IMR-90 (cell line): ENCODE measurements at regions not wholly inside any gene's neighbourhood (a gene's known extent, or its start where the extent isn't known, plus 50 kb on each side); places are given as distances from the start of the nearest gene placed in this dataset.

Experiments used
- ATAC-seq: fragments of 200-7000 bp; cut with Tn5 transposase; 2 replicates; pipeline ENCODE4 v1.9.1; 2020; ENCODE audit warnings: low read depth, mild to moderate bottlenecking, moderate library complexity
- BruUV-seq: library from RNA; stranded (reverse); fragments of 400-500 nt; replicated peaks from 2 replicates; lab custom pipeline; 2021; lab: Mats Ljungman, UMichigan
- CTCF ChIA-PET: fragments of 300-600 bp; formaldehyde crosslinking; extraction: SDS; loops from one replicate; lab custom pipeline; 2021; ENCODE audit warnings: antibody characterized with exemption; lab: Yijun Ruan, JAX
- POLR2A ChIA-PET: fragments of 300-600 bp; sonication (Branson Sonifier 250); formaldehyde crosslinking; loops from one replicate; lab custom pipeline; 2022; ENCODE audit warnings: antibody characterized with exemption; ENCODE audit not compliant: unreplicated experiment; lab: Charles Lee
- DNase-seq: peaks from one replicate; pipeline ENCODE4 v3.0.0; 2013
- H2AFZ ChIP-seq: replicated peaks from 2 replicates; pipeline ENCODE3; 2013; ENCODE audit warnings: low read length, mild to moderate bottlenecking; ENCODE audit not compliant: poor library complexity
- H2AK5ac ChIP-seq: 2 replicates; pipeline ENCODE4 v1.6.1; 2013; ENCODE audit warnings: low read depth, low read length, inconsistent platforms
- H2AK9ac ChIP-seq: replicated peaks from 2 replicates; pipeline ENCODE3; 2013; ENCODE audit warnings: mild to moderate bottlenecking, low read depth, low read length, moderate library complexity; ENCODE audit not compliant: poor library complexity
- H2BK120ac ChIP-seq: 2 replicates; pipeline ENCODE4 v1.6.1; 2013; ENCODE audit warnings: low read depth, low read length, inconsistent platforms
- H2BK15ac ChIP-seq: 3 replicates; pipeline ENCODE4 v1.6.1; 2013; ENCODE audit warnings: low read depth, low read length, inconsistent platforms
- H2BK20ac ChIP-seq: 2 replicates; pipeline ENCODE4 v1.6.1; 2013; ENCODE audit warnings: low read depth, mild to moderate bottlenecking, inconsistent platforms, low read length, moderate library complexity
- H2BK5ac ChIP-seq: 2 replicates; pipeline ENCODE4 v1.6.1; 2013; ENCODE audit warnings: mild to moderate bottlenecking, low read depth, low read length, inconsistent platforms; ENCODE audit not compliant: poor library complexity, severe bottlenecking
- H3K14ac ChIP-seq: replicated peaks from 2 replicates; pipeline ENCODE4 v1.6.1; 2013; ENCODE audit warnings: low read depth, low read length, inconsistent platforms
- H3K18ac ChIP-seq: 2 replicates; pipeline ENCODE4 v1.6.1; 2013; ENCODE audit warnings: low read depth, low read length, control low read depth
- H3K23ac ChIP-seq: 2 replicates; pipeline ENCODE4 v1.6.1; 2013; ENCODE audit warnings: low read depth, low read length, inconsistent platforms
- H3K27ac ChIP-seq: 2 replicates; pipeline ENCODE4 v1.5.1; 2013; ENCODE audit warnings: mild to moderate bottlenecking, control low read depth, low read length; ENCODE audit not compliant: insufficient read depth
- H3K27me3 ChIP-seq: 2 replicates; pipeline ENCODE4 v1.6.1; 2013; ENCODE audit warnings: low read length; ENCODE audit not compliant: control insufficient read depth, insufficient read depth
- H3K36me3 ChIP-seq: 2 replicates; pipeline ENCODE4 v1.6.1; 2013; ENCODE audit warnings: low read length, mixed read lengths; ENCODE audit not compliant: control insufficient read depth, insufficient read depth
- H3K4ac ChIP-seq: 2 replicates; pipeline ENCODE4 v1.6.1; 2013; ENCODE audit warnings: low read depth, low read length, inconsistent platforms
- H3K4me1 ChIP-seq: 2 replicates; pipeline ENCODE4 v1.6.1; 2013; ENCODE audit warnings: low read length, mixed read lengths; ENCODE audit not compliant: control insufficient read depth, insufficient read depth
- H3K4me2 ChIP-seq: 2 replicates; pipeline ENCODE4 v1.6.1; 2013; ENCODE audit warnings: low read depth, mild to moderate bottlenecking, control low read depth, low read length, moderate library complexity
- H3K4me3 ChIP-seq: 2 replicates; pipeline ENCODE4 v1.5.1; 2013; ENCODE audit warnings: low read depth, mild to moderate bottlenecking, control low read depth, low read length, moderate library complexity; ENCODE audit not compliant: insufficient read depth
- H3K56ac ChIP-seq: 2 replicates; pipeline ENCODE4 v1.6.1; 2013; ENCODE audit warnings: low read length, inconsistent platforms; ENCODE audit not compliant: insufficient read depth; ENCODE audit errors: extremely low read depth
- H3K79me1 ChIP-seq, 2 experiments: 2 replicates each; pipeline ENCODE4 v1.6.1; 2013; ENCODE audit warnings: low read length in 2 of 2, inconsistent platforms in 1 of 2, low read depth in 1 of 2
- H3K9ac ChIP-seq: 2 replicates; pipeline ENCODE4 v1.6.1; 2013; ENCODE audit warnings: low read depth, low read length, control low read depth
- H3K9me1 ChIP-seq: 2 replicates; pipeline ENCODE4 v1.6.1; 2013; ENCODE audit warnings: low read length, inconsistent platforms; ENCODE audit not compliant: insufficient read depth
- H3K9me3 ChIP-seq: 2 replicates; pipeline ENCODE4 v1.6.1; 2013; ENCODE audit warnings: low read length; ENCODE audit not compliant: control insufficient read depth, insufficient read depth
- H4K20me1 ChIP-seq: 2 replicates; pipeline ENCODE4 v1.6.1; 2013; ENCODE audit warnings: low read length, inconsistent platforms; ENCODE audit not compliant: insufficient read depth
- H4K5ac ChIP-seq: 2 replicates; pipeline ENCODE4 v1.6.1; 2013; ENCODE audit warnings: mild to moderate bottlenecking, low read depth, low read length, control low read depth
- H4K8ac ChIP-seq, 2 experiments: 2 replicates each; pipeline ENCODE4 v1.6.1; 2013; ENCODE audit warnings: low read depth in 2 of 2, low read length in 2 of 2, control low read depth in 1 of 2, inconsistent platforms in 1 of 2
- H4K91ac ChIP-seq: 2 replicates; pipeline ENCODE4 v1.6.1; 2013; ENCODE audit warnings: low read depth, low read length, inconsistent platforms; ENCODE audit not compliant: insufficient read depth
- CEBPB ChIP-seq: IDR thresholded peaks from 2 replicates; pipeline ENCODE4 v1.6.1; 2012; ENCODE audit warnings: low read depth, low read length, improper control_type of control experiment
- RAD21 ChIP-seq: IDR thresholded peaks from 2 replicates; pipeline ENCODE4 v1.6.1; 2012; ENCODE audit warnings: low read length, improper control_type of control experiment
- RFX5 ChIP-seq: IDR thresholded peaks from 2 replicates; pipeline ENCODE4 v1.8.0; 2012; ENCODE audit warnings: low read depth, mild to moderate bottlenecking, low read length, moderate library complexity
- SMC3 ChIP-seq: fragments of 150-350 bp; IDR thresholded peaks from 2 replicates; pipeline ENCODE4 v1.6.1; 2016; ENCODE audit warnings: low read depth, mild to moderate bottlenecking, antibody characterized with exemption, low read length, moderate library complexity
- WGBS, 2 experiments: methylation state at CpG; one replicate each; pipeline versions ENCODE4 v1.1.5 to v1.1.7; 2013; ENCODE audit warnings: missing lambda C conversion rate in 2 of 2; ENCODE audit not compliant: insufficient read length in 1 of 2; ENCODE audit errors: extremely low coverage in 2 of 2; 5-methylcytosine and 5-hydroxymethylcytosine counted together
- dilution Hi-C: fragments of 300-500 bp; cut with HindIII; formaldehyde crosslinking; loops from one replicate; pipeline ENCODE4 v1.14.3; 2018; ENCODE audit warnings: low sequenced_read_pairs; ENCODE audit not compliant: unreplicated experiment
- in situ Hi-C: fragments of 300-500 bp; cut with MboI; formaldehyde crosslinking; loops from 3 replicates; pipeline ENCODE4 v1.14.3; 2019; ENCODE audit warnings: low sequenced_read_pairs, inconsistent platforms, mixed read lengths
- intact Hi-C: fragments of 100-400 bp; cut with micrococcal nuclease; formaldehyde crosslinking; loops from 2 replicates; pipeline ENCODE4 v1.10.0; 2022
- TF ChIP-seq, protein P1 (sequence below): fragments of 150-350 bp; IDR thresholded peaks from 2 replicates; pipeline ENCODE4 v1.6.1; 2016; ENCODE audit warnings: low read depth, mild to moderate bottlenecking, low read length, moderate library complexity, borderline replicate concordance

DNA sequence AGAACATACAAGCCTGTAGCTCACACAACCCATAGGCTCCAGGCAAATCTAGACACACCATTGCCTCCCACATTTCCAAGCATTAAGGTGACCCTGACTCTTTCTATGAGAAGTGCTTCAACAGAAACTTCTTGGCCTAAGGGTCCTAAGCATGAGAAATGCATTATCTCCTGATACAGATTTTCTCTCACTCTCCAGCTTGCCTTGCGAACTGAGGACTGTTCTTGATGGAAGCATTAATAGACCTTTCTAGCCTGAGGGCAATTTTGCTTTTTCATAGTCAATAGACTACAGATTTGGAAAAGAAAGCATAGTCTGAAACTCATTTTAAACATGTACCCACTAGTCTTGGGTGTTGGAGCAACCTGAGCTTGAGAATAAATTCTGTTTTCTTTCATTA is 1801.3 kb upstream of the PCDH7 start:
- no peaks in the 10 kb centered on the region for H4K20me1 ChIP-seq
- no peak overlapping the region for H4K8ac ChIP-seq
- no peak overlapping the region for H2BK20ac ChIP-seq
- H3K9me1 ChIP-seq, result no peaks in the 10 kb centered on the region
- no peak for DNase-seq
- no peak overlapping the region for H3K9ac ChIP-seq
- CTCF ChIA-PET, result no interaction called here
- dilution Hi-C loops, result no loop called here
- TF ChIP-seq RAD21 (no peak), SMC3 (no peak), CEBPB (no peak), RFX5 (no peak)
- TF ChIP-seq, protein P1, sequence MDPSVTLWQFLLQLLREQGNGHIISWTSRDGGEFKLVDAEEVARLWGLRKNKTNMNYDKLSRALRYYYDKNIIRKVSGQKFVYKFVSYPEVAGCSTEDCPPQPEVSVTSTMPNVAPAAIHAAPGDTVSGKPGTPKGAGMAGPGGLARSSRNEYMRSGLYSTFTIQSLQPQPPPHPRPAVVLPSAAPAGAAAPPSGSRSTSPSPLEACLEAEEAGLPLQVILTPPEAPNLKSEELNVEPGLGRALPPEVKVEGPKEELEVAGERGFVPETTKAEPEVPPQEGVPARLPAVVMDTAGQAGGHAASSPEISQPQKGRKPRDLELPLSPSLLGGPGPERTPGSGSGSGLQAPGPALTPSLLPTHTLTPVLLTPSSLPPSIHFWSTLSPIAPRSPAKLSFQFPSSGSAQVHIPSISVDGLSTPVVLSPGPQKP, result no peak
- no peak overlapping the region for H3K23ac ChIP-seq
- H3K4me3 ChIP-seq, result no peak overlapping the region
- no peak for ATAC-seq
- H3K4ac ChIP-seq, result no peak overlapping the region
- no peak overlapping the region for H3K27ac ChIP-seq
- in situ Hi-C loops, result no loop called here
- no peak overlapping the region for H2AK5ac ChIP-seq
- intact Hi-C loops, result no loop called here
- no peak overlapping the region for H2BK120ac ChIP-seq
- H3K14ac ChIP-seq, result no peak overlapping the region
- H3K9me3 ChIP-seq, result no peaks in the 10 kb centered on the region
- H4K91ac ChIP-seq, result no peak overlapping the region
- no peaks in the 10 kb centered on the region for H3K36me3 ChIP-seq
- H2BK15ac ChIP-seq, result no peak overlapping the region
- WGBS, 2 experiments, result no CpG with 5 or more reads among the region's 1 CpG
- no TSS peak for BruUV-seq
- H2BK5ac ChIP-seq, result no peak overlapping the region
- H2AFZ ChIP-seq, result no peak overlapping the region
- POLR2A ChIA-PET, result no interaction called here
- no peaks in the 10 kb centered on the region for H3K27me3 ChIP-seq
- H3K4me1 ChIP-seq, result no peaks in the 10 kb centered on the region
- H4K5ac ChIP-seq, result no peak overlapping the region
- no peak overlapping the region for H2AK9ac ChIP-seq
- no peaks in the 10 kb centered on the region for H3K79me1 ChIP-seq
- H3K18ac ChIP-seq, result no peak overlapping the region
- H3K56ac ChIP-seq, result no peak overlapping the region
- no peak overlapping the region for H3K4me2 ChIP-seq
